T-helper 17 cell (primary cell): ENCODE measurements at regions not wholly inside any gene's neighbourhood (a gene's known extent, or its start where the extent isn't known, plus 50 kb on each side); places are given as distances from the start of the nearest gene placed in this dataset.

Experiments
- ATAC-seq: fragments of 150-1000 bp; cut with Tn5 transposase; 2 replicates; pipeline ENCODE4 v1.10.0; 2021; ENCODE audit warnings: mild to moderate bottlenecking, moderate library complexity
- DNase-seq, 3 donors: peaks; one replicate each; pipeline versions ENCODE4 v3.0.0 to v3.0.0-alpha.2; 2020 to 2021
- H3K9me3 ChIP-seq: one replicate; pipeline ENCODE4 v1.7.0; 2013; ENCODE audit warnings: low read length, mild to moderate bottlenecking; ENCODE audit not compliant: control insufficient read depth, poor library complexity, severe bottlenecking
- H3K27ac Mint-ChIP-seq: one replicate; pipeline ENCODE4 v1.8.0; 2022; ENCODE audit warnings: mild to moderate bottlenecking, moderate library complexity, mixed read lengths
- H3K27me3 Mint-ChIP-seq: one replicate; pipeline ENCODE4 v1.8.0; 2022; ENCODE audit warnings: mixed read lengths
- H3K36me3 Mint-ChIP-seq: one replicate; pipeline ENCODE4 v1.8.0; 2022; ENCODE audit warnings: low read depth, mixed read lengths
- H3K4me1 Mint-ChIP-seq: one replicate; pipeline ENCODE4 v1.8.0; 2022; ENCODE audit warnings: mild to moderate bottlenecking, mixed read lengths
- H3K4me3 Mint-ChIP-seq: one replicate; pipeline ENCODE4 v1.8.0; 2022; ENCODE audit warnings: mild to moderate bottlenecking, moderate library complexity, mixed read lengths

- ATAC-seq = no peak
- Mint-ChIP-seq H3K27ac (no peak overlapping the region), H3K27me3 (peaks cover 46% of the 10 kb centered on the region), H3K36me3 (no peaks in the 10 kb centered on the region), H3K4me3 (no peak overlapping the region), H3K4me1 (peaks cover 5% of the 10 kb centered on the region)
- no peak for DNase-seq
- H3K9me3 ChIP-seq = no peaks in the 10 kb centered on the region
Observed at GRCh38 chr15:68524753-68525584, 53.8 kb upstream of the CORO2B start.

GRCh38 chr15:68525815-68526214 is 53.0 kb upstream of the CORO2B start:
- ATAC-seq = no peak
- H3K4me3 Mint-ChIP-seq = no peak overlapping the region
- no peak for DNase-seq
- no peaks in the 10 kb centered on the region for H3K9me3 ChIP-seq
- peaks cover 5% of the 10 kb centered on the region for H3K4me1 Mint-ChIP-seq
- H3K36me3 Mint-ChIP-seq = no peaks in the 10 kb centered on the region
- H3K27me3 Mint-ChIP-seq = peaks cover 46% of the 10 kb centered on the region
- no peak overlapping the region for H3K27ac Mint-ChIP-seq

GRCh38 chr15:68526269-68526668 is 52.5 kb upstream of the CORO2B start:
- no peak overlapping the region for H3K4me3 Mint-ChIP-seq
- H3K27me3 Mint-ChIP-seq = peaks cover 43% of the 10 kb centered on the region
- no peaks in the 10 kb centered on the region for H3K9me3 ChIP-seq
- H3K4me1 Mint-ChIP-seq = peaks cover 5% of the 10 kb centered on the region
- H3K36me3 Mint-ChIP-seq = no peaks in the 10 kb centered on the region
- no peak overlapping the region for H3K27ac Mint-ChIP-seq
- DNase-seq = no peak
- no peak for ATAC-seq

- Mint-ChIP-seq H3K4me3 (no peak overlapping the region), H3K27ac (no peak overlapping the region), H3K27me3 (peaks cover 38% of the 10 kb centered on the region), H3K4me1 (peaks cover 5% of the 10 kb centered on the region), H3K36me3 (peaks cover 2% of the 10 kb centered on the region)
- no peak for ATAC-seq
- DNase-seq = no peak
- no peaks in the 10 kb centered on the region for H3K9me3 ChIP-seq
Observed at GRCh38 chr15:68526784-68527183, 52.0 kb upstream of the CORO2B start.

GRCh38 chr15:68528626-68529290 is 50.0 kb upstream of the CORO2B start:
- no peaks in the 10 kb centered on the region for H3K9me3 ChIP-seq
- Mint-ChIP-seq H3K36me3 (peaks cover 2% of the 10 kb centered on the region), H3K4me3 (no peak overlapping the region), H3K27ac (no peak overlapping the region), H3K27me3 (peaks cover 20% of the 10 kb centered on the region), H3K4me1 (peaks cover 5% of the 10 kb centered on the region)
- no peak for ATAC-seq
- DNase-seq = no peak
